Activated CD4-positive, alpha-beta T cell treated with anti-CD3 and anti-CD28 coated beads for 4 hours (primary cell): ENCODE measurements at regions not wholly inside any gene's neighbourhood (a gene's known extent, or its start where the extent isn't known, plus 50 kb on each side); places are given as distances from the start of the nearest gene placed in this dataset.

Experiments used
- DNase-seq, 2 donors: peaks; one replicate each; pipeline ENCODE4 v3.0.0-alpha.2; 2020

GRCh38 chr10:78578929-78579328 lies 489.8 kb upstream of the ZMIZ1 start:
- no peak for DNase-seq

GRCh38 chr10:78579576-78579975 lies 489.2 kb upstream of the ZMIZ1 start:
- no peak for DNase-seq

- DNase-seq: no peak
Observed at GRCh38 chr10:78579995-78580394, 488.8 kb upstream of the ZMIZ1 start.

- no peak for DNase-seq
Observed at GRCh38 chr10:78581133-78581694, 487.6 kb upstream of the ZMIZ1 start.

GRCh38 chr10:78582540-78582939 lies 486.2 kb upstream of the ZMIZ1 start:
- no peak for DNase-seq

- DNase-seq: no peak
Observed at GRCh38 chr10:78584266-78584665, 484.5 kb upstream of the ZMIZ1 start.

GRCh38 chr10:78584681-78585080 lies 484.1 kb upstream of the ZMIZ1 start:
- DNase-seq: no peak

- no peak for DNase-seq
Observed at GRCh38 chr10:78585952-78586351, 482.8 kb upstream of the ZMIZ1 start.

- no peak for DNase-seq
Observed at GRCh38 chr10:78588194-78588811, 480.5 kb upstream of the ZMIZ1 start.

- DNase-seq: no peak
Observed at GRCh38 chr10:78589687-78590086, 479.1 kb upstream of the ZMIZ1 start.

- DNase-seq: no peak
Observed at GRCh38 chr10:78591066-78591465, 477.7 kb upstream of the ZMIZ1 start.

- no peak for DNase-seq
Observed at GRCh38 chr10:78594559-78595268, 474.1 kb upstream of the ZMIZ1 start.

GRCh38 chr10:78595269-78595619 lies 473.5 kb upstream of the ZMIZ1 start:
- no peak for DNase-seq

GRCh38 chr10:78596556-78596955 lies 472.2 kb upstream of the ZMIZ1 start:
- DNase-seq: no peak

- no peak for DNase-seq
Observed at GRCh38 chr10:78597796-78598555, 470.8 kb upstream of the ZMIZ1 start.

- no peak for DNase-seq
Observed at GRCh38 chr10:78599122-78599853, 469.5 kb upstream of the ZMIZ1 start.

GRCh38 chr10:78600121-78600665 lies 468.6 kb upstream of the ZMIZ1 start:
- DNase-seq: no peak

GRCh38 chr10:78600740-78601139 lies 468.0 kb upstream of the ZMIZ1 start:
- no peak for DNase-seq

GRCh38 chr10:78602201-78602932 lies 466.4 kb upstream of the ZMIZ1 start:
- no peak for DNase-seq

GRCh38 chr10:78604286-78604685 lies 464.5 kb upstream of the ZMIZ1 start:
- DNase-seq: no peak

GRCh38 chr10:78604721-78605120 lies 464.0 kb upstream of the ZMIZ1 start:
- no peak for DNase-seq

GRCh38 chr10:78605800-78606350 lies 462.9 kb upstream of the ZMIZ1 start:
- DNase-seq: no peak
